IMR-90 (cell line): ENCODE measurements at regions not wholly inside any gene's neighbourhood (a gene's known extent, or its start where the extent isn't known, plus 50 kb on each side); places are given as distances from the start of the nearest gene placed in this dataset.

Source experiments
- ATAC-seq: fragments of 200-7000 bp; cut with Tn5 transposase; 2 replicates; pipeline ENCODE4 v1.9.1; 2020; ENCODE audit warnings: low read depth, mild to moderate bottlenecking, moderate library complexity
- BruUV-seq: library from RNA; stranded (reverse); fragments of 400-500 nt; replicated peaks from 2 replicates; lab custom pipeline; 2021; lab: Mats Ljungman, UMichigan
- CTCF ChIA-PET: fragments of 300-600 bp; formaldehyde crosslinking; extraction: SDS; loops from one replicate; lab custom pipeline; 2021; ENCODE audit warnings: antibody characterized with exemption; lab: Yijun Ruan, JAX
- POLR2A ChIA-PET: fragments of 300-600 bp; sonication (Branson Sonifier 250); formaldehyde crosslinking; loops from one replicate; lab custom pipeline; 2022; ENCODE audit warnings: antibody characterized with exemption; ENCODE audit not compliant: unreplicated experiment; lab: Charles Lee
- DNase-seq: peaks from one replicate; pipeline ENCODE4 v3.0.0; 2013
- H2AFZ ChIP-seq: replicated peaks from 2 replicates; pipeline ENCODE3; 2013; ENCODE audit warnings: low read length, mild to moderate bottlenecking; ENCODE audit not compliant: poor library complexity
- H2AK5ac ChIP-seq: 2 replicates; pipeline ENCODE4 v1.6.1; 2013; ENCODE audit warnings: low read depth, low read length, inconsistent platforms
- H2AK9ac ChIP-seq: replicated peaks from 2 replicates; pipeline ENCODE3; 2013; ENCODE audit warnings: mild to moderate bottlenecking, low read depth, low read length, moderate library complexity; ENCODE audit not compliant: poor library complexity
- H2BK120ac ChIP-seq: 2 replicates; pipeline ENCODE4 v1.6.1; 2013; ENCODE audit warnings: low read depth, low read length, inconsistent platforms
- H2BK15ac ChIP-seq: 3 replicates; pipeline ENCODE4 v1.6.1; 2013; ENCODE audit warnings: low read depth, low read length, inconsistent platforms
- H2BK20ac ChIP-seq: 2 replicates; pipeline ENCODE4 v1.6.1; 2013; ENCODE audit warnings: low read depth, mild to moderate bottlenecking, inconsistent platforms, low read length, moderate library complexity
- H2BK5ac ChIP-seq: 2 replicates; pipeline ENCODE4 v1.6.1; 2013; ENCODE audit warnings: mild to moderate bottlenecking, low read depth, low read length, inconsistent platforms; ENCODE audit not compliant: poor library complexity, severe bottlenecking
- H3K14ac ChIP-seq: replicated peaks from 2 replicates; pipeline ENCODE4 v1.6.1; 2013; ENCODE audit warnings: low read depth, low read length, inconsistent platforms
- H3K18ac ChIP-seq: 2 replicates; pipeline ENCODE4 v1.6.1; 2013; ENCODE audit warnings: low read depth, low read length, control low read depth
- H3K23ac ChIP-seq: 2 replicates; pipeline ENCODE4 v1.6.1; 2013; ENCODE audit warnings: low read depth, low read length, inconsistent platforms
- H3K27ac ChIP-seq: 2 replicates; pipeline ENCODE4 v1.5.1; 2013; ENCODE audit warnings: mild to moderate bottlenecking, control low read depth, low read length; ENCODE audit not compliant: insufficient read depth
- H3K27me3 ChIP-seq: 2 replicates; pipeline ENCODE4 v1.6.1; 2013; ENCODE audit warnings: low read length; ENCODE audit not compliant: control insufficient read depth, insufficient read depth
- H3K36me3 ChIP-seq: 2 replicates; pipeline ENCODE4 v1.6.1; 2013; ENCODE audit warnings: low read length, mixed read lengths; ENCODE audit not compliant: control insufficient read depth, insufficient read depth
- H3K4ac ChIP-seq: 2 replicates; pipeline ENCODE4 v1.6.1; 2013; ENCODE audit warnings: low read depth, low read length, inconsistent platforms
- H3K4me1 ChIP-seq: 2 replicates; pipeline ENCODE4 v1.6.1; 2013; ENCODE audit warnings: low read length, mixed read lengths; ENCODE audit not compliant: control insufficient read depth, insufficient read depth
- H3K4me2 ChIP-seq: 2 replicates; pipeline ENCODE4 v1.6.1; 2013; ENCODE audit warnings: low read depth, mild to moderate bottlenecking, control low read depth, low read length, moderate library complexity
- H3K4me3 ChIP-seq: 2 replicates; pipeline ENCODE4 v1.5.1; 2013; ENCODE audit warnings: low read depth, mild to moderate bottlenecking, control low read depth, low read length, moderate library complexity; ENCODE audit not compliant: insufficient read depth
- H3K56ac ChIP-seq: 2 replicates; pipeline ENCODE4 v1.6.1; 2013; ENCODE audit warnings: low read length, inconsistent platforms; ENCODE audit not compliant: insufficient read depth; ENCODE audit errors: extremely low read depth
- H3K79me1 ChIP-seq, 2 experiments: 2 replicates each; pipeline ENCODE4 v1.6.1; 2013; ENCODE audit warnings: low read length in 2 of 2, inconsistent platforms in 1 of 2, low read depth in 1 of 2
- H3K9ac ChIP-seq: 2 replicates; pipeline ENCODE4 v1.6.1; 2013; ENCODE audit warnings: low read depth, low read length, control low read depth
- H3K9me1 ChIP-seq: 2 replicates; pipeline ENCODE4 v1.6.1; 2013; ENCODE audit warnings: low read length, inconsistent platforms; ENCODE audit not compliant: insufficient read depth
- H3K9me3 ChIP-seq: 2 replicates; pipeline ENCODE4 v1.6.1; 2013; ENCODE audit warnings: low read length; ENCODE audit not compliant: control insufficient read depth, insufficient read depth
- H4K20me1 ChIP-seq: 2 replicates; pipeline ENCODE4 v1.6.1; 2013; ENCODE audit warnings: low read length, inconsistent platforms; ENCODE audit not compliant: insufficient read depth
- H4K5ac ChIP-seq: 2 replicates; pipeline ENCODE4 v1.6.1; 2013; ENCODE audit warnings: mild to moderate bottlenecking, low read depth, low read length, control low read depth
- H4K8ac ChIP-seq, 2 experiments: 2 replicates each; pipeline ENCODE4 v1.6.1; 2013; ENCODE audit warnings: low read depth in 2 of 2, low read length in 2 of 2, control low read depth in 1 of 2, inconsistent platforms in 1 of 2
- H4K91ac ChIP-seq: 2 replicates; pipeline ENCODE4 v1.6.1; 2013; ENCODE audit warnings: low read depth, low read length, inconsistent platforms; ENCODE audit not compliant: insufficient read depth
- CEBPB ChIP-seq: IDR thresholded peaks from 2 replicates; pipeline ENCODE4 v1.6.1; 2012; ENCODE audit warnings: low read depth, low read length, improper control_type of control experiment
- CHD1 ChIP-seq: IDR thresholded peaks from 2 replicates; pipeline ENCODE4 v1.6.1; 2012; ENCODE audit warnings: low read depth, low read length, improper control_type of control experiment
- FOS ChIP-seq: fragments of 150-350 bp; IDR thresholded peaks from 2 replicates; pipeline ENCODE4 v1.6.1; 2016; ENCODE audit warnings: low read depth, low read length
- MAFK ChIP-seq: IDR thresholded peaks from 2 replicates; pipeline ENCODE4 v1.6.1; 2012; ENCODE audit warnings: low read depth, low read length, improper control_type of control experiment
- MXI1 ChIP-seq: IDR thresholded peaks from 2 replicates; pipeline ENCODE4 v1.6.1; 2012; ENCODE audit warnings: low read depth, mild to moderate bottlenecking, low read length, moderate library complexity, borderline replicate concordance
- NFE2L2 ChIP-seq: fragments of 150-350 bp; IDR thresholded peaks from 2 replicates; pipeline ENCODE4 v1.6.1; 2016; ENCODE audit warnings: low read depth, mild to moderate bottlenecking, low read length
- POLR2A ChIP-seq: IDR thresholded peaks from 2 replicates; pipeline ENCODE4 v1.6.1; 2012; ENCODE audit warnings: mild to moderate bottlenecking, low read depth, low read length
- RFX5 ChIP-seq: IDR thresholded peaks from 2 replicates; pipeline ENCODE4 v1.8.0; 2012; ENCODE audit warnings: low read depth, mild to moderate bottlenecking, low read length, moderate library complexity
- SMC3 ChIP-seq: fragments of 150-350 bp; IDR thresholded peaks from 2 replicates; pipeline ENCODE4 v1.6.1; 2016; ENCODE audit warnings: low read depth, mild to moderate bottlenecking, antibody characterized with exemption, low read length, moderate library complexity
- WGBS, 2 experiments: methylation state at CpG; one replicate each; pipeline versions ENCODE4 v1.1.5 to v1.1.7; 2013; ENCODE audit warnings: missing lambda C conversion rate in 2 of 2; ENCODE audit not compliant: insufficient read length in 1 of 2; ENCODE audit errors: extremely low coverage in 2 of 2; 5-methylcytosine and 5-hydroxymethylcytosine counted together
- dilution Hi-C: fragments of 300-500 bp; cut with HindIII; formaldehyde crosslinking; loops from one replicate; pipeline ENCODE4 v1.14.3; 2018; ENCODE audit warnings: low sequenced_read_pairs; ENCODE audit not compliant: unreplicated experiment
- in situ Hi-C: fragments of 300-500 bp; cut with MboI; formaldehyde crosslinking; loops from 3 replicates; pipeline ENCODE4 v1.14.3; 2019; ENCODE audit warnings: low sequenced_read_pairs, inconsistent platforms, mixed read lengths
- intact Hi-C: fragments of 100-400 bp; cut with micrococcal nuclease; formaldehyde crosslinking; loops from 2 replicates; pipeline ENCODE4 v1.10.0; 2022
- TF ChIP-seq, protein P1 (sequence below): conservative IDR thresholded peaks from 2 replicates; pipeline ENCODE4 v1.5.1; 2012; ENCODE audit warnings: mild to moderate bottlenecking, low read depth, low read length, improper control_type of control experiment
- TF ChIP-seq, protein P2 (sequence below): fragments of 150-350 bp; IDR thresholded peaks from 2 replicates; pipeline ENCODE4 v1.6.1; 2016; ENCODE audit warnings: low read depth, mild to moderate bottlenecking, low read length, moderate library complexity, borderline replicate concordance
- TF ChIP-seq, protein P3 (sequence below): fragments of 150-350 bp; IDR thresholded peaks from 2 replicates; pipeline ENCODE4 v1.6.1; 2017; ENCODE audit warnings: mild to moderate bottlenecking, antibody characterized with exemption, low read length, low read depth

DNA sequence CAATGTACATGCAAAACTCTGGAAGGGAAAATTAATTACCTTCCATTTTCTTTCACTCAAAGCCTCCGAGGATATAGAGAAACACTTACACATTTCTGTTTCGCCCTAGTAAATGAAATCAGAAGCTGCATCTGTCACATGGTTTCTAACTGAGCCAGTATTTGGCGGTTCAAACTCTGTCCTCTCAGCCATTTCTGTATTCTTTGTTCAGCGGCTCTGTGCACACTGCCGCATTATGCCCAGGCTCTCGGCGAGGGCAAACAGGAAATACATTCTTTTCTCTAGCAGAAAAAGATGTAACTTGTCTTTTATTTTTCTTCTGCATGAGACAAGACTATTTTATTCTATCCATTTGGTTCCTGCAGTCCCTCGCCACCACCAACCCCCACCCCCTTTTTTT lies 71.4 kb upstream of the GPM6B start:
- Histone ChIP-seq H2BK20ac (no peak overlapping the region), H2BK5ac (no peak overlapping the region), H3K4me1 (no peaks in the 10 kb centered on the region), H3K9me3 (no peaks in the 10 kb centered on the region), H2BK120ac (no peak overlapping the region), H3K4ac (no peak overlapping the region), H2BK15ac (no peak overlapping the region), H3K9ac (no peak overlapping the region), H3K27me3 (peaks cover 4% of the 10 kb centered on the region; the same call in 1 of the 2 replicates), H2AFZ (no peak overlapping the region), H3K9me1 (no peaks in the 10 kb centered on the region), H2AK5ac (no peak overlapping the region), H3K4me3 (no peak overlapping the region), H3K4me2 (no peak overlapping the region), H4K20me1 (no peaks in the 10 kb centered on the region), H3K14ac (no peak overlapping the region), H4K5ac (no peak overlapping the region), H4K8ac (no peak overlapping the region), H3K79me1 (no peaks in the 10 kb centered on the region), H3K56ac (no peak overlapping the region), H4K91ac (no peak overlapping the region), H3K23ac (no peak overlapping the region), H3K36me3 (no peaks in the 10 kb centered on the region), H3K18ac (no peak overlapping the region), H3K27ac (no peak overlapping the region), H2AK9ac (no peak overlapping the region)
- CTCF ChIA-PET = no interaction called here
- TF ChIP-seq, protein P1, sequence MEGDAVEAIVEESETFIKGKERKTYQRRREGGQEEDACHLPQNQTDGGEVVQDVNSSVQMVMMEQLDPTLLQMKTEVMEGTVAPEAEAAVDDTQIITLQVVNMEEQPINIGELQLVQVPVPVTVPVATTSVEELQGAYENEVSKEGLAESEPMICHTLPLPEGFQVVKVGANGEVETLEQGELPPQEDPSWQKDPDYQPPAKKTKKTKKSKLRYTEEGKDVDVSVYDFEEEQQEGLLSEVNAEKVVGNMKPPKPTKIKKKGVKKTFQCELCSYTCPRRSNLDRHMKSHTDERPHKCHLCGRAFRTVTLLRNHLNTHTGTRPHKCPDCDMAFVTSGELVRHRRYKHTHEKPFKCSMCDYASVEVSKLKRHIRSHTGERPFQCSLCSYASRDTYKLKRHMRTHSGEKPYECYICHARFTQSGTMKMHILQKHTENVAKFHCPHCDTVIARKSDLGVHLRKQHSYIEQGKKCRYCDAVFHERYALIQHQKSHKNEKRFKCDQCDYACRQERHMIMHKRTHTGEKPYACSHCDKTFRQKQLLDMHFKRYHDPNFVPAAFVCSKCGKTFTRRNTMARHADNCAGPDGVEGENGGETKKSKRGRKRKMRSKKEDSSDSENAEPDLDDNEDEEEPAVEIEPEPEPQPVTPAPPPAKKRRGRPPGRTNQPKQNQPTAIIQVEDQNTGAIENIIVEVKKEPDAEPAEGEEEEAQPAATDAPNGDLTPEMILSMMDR = no peak
- TF ChIP-seq SMC3 (no peak), NFE2L2 (no peak), RFX5 (no peak), FOS (no peak), CHD1 (no peak), MAFK (no peak), POLR2A (no peak), CEBPB (no peak), MXI1 (no peak)
- TF ChIP-seq, protein P2, sequence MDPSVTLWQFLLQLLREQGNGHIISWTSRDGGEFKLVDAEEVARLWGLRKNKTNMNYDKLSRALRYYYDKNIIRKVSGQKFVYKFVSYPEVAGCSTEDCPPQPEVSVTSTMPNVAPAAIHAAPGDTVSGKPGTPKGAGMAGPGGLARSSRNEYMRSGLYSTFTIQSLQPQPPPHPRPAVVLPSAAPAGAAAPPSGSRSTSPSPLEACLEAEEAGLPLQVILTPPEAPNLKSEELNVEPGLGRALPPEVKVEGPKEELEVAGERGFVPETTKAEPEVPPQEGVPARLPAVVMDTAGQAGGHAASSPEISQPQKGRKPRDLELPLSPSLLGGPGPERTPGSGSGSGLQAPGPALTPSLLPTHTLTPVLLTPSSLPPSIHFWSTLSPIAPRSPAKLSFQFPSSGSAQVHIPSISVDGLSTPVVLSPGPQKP = no peak
- TF ChIP-seq, protein P3, sequence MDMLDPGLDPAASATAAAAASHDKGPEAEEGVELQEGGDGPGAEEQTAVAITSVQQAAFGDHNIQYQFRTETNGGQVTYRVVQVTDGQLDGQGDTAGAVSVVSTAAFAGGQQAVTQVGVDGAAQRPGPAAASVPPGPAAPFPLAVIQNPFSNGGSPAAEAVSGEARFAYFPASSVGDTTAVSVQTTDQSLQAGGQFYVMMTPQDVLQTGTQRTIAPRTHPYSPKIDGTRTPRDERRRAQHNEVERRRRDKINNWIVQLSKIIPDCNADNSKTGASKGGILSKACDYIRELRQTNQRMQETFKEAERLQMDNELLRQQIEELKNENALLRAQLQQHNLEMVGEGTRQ = no peak
- intact Hi-C loops (no loop called here), dilution Hi-C loops (no loop called here), in situ Hi-C loops (no loop called here)
- POLR2A ChIA-PET = no interaction called here
- WGBS, 2 experiments = 33% methylated on average over 1 of the region's 8 CpGs; no CpG with 5 or more reads in 1 of the 2 experiments
- DNase-seq (no peak), ATAC-seq (no peak)
- no TSS peak for BruUV-seq
